Aorta (tissue), 5 donors: ENCODE measurements at regions not wholly inside any gene's neighbourhood (a gene's known extent, or its start where the extent isn't known, plus 50 kb on each side); places are given as distances from the start of the nearest gene placed in this dataset.
A peak's percentile ranks its signal among the peaks of the same experiment; 100 is the strongest.

Source experiments
- ATAC-seq: fragments of 200-7000 bp; cut with Tn5 transposase; one replicate; pipeline ENCODE4 v1.9.1; 2022; ENCODE audit warnings: moderate library complexity; ENCODE audit not compliant: low FRiP score
- DNase-seq, 2 donors: peaks; one replicate each; pipeline ENCODE4 v3.0.0-alpha.2; 2020
- H3K27ac ChIP-seq, 2 donors: one replicate each; pipeline ENCODE4 v1.5.1; 2013; ENCODE audit warnings: low read length in 2 of 2, mild to moderate bottlenecking in 2 of 2, moderate library complexity in 2 of 2, control low read depth in 1 of 2, inconsistent platforms in 1 of 2, low read depth in 1 of 2
- H3K27me3 ChIP-seq, 2 donors: one replicate each; pipeline ENCODE4 v1.6.1; 2013; ENCODE audit warnings: control low read depth in 1 of 2, low read length in 1 of 2, mild to moderate bottlenecking in 1 of 2, moderate library complexity in 1 of 2; ENCODE audit not compliant: insufficient read depth in 2 of 2, control insufficient read depth in 1 of 2
- H3K36me3 ChIP-seq, 2 donors: one replicate each; pipeline ENCODE4 v1.6.1; 2013; ENCODE audit warnings: control low read depth in 1 of 2, low read length in 1 of 2, mild to moderate bottlenecking in 1 of 2; ENCODE audit not compliant: insufficient read depth in 2 of 2, control insufficient read depth in 1 of 2
- H3K4me1 ChIP-seq, 2 donors: one replicate each; pipeline ENCODE4 v1.6.1; 2013; ENCODE audit warnings: low read length in 2 of 2, control low read depth in 1 of 2, mild to moderate bottlenecking in 1 of 2, moderate library complexity in 1 of 2; ENCODE audit not compliant: insufficient read depth in 2 of 2, control insufficient read depth in 1 of 2
- H3K4me3 ChIP-seq, 2 donors: one replicate each; pipeline ENCODE4 v1.5.1; 2013; ENCODE audit warnings: low read length in 2 of 2, control low read depth in 1 of 2, mild to moderate bottlenecking in 1 of 2
- H3K9me3 ChIP-seq: one replicate; pipeline ENCODE4 v1.6.1; 2013; ENCODE audit warnings: mild to moderate bottlenecking, low read length; ENCODE audit not compliant: control insufficient read depth
- WGBS, 2 donors: extraction: QIAGEN DNeasy Blood & Tissue Kit; methylation state at CpG; one replicate each; pipeline ENCODE4 v1.1.7; 2013; 5-methylcytosine and 5-hydroxymethylcytosine counted together
- intact Hi-C, 2 donors: fragments of 100-400 bp; cut with DNase I; formaldehyde crosslinking; loops; one replicate each; pipeline versions ENCODE4 v1.14.2 to v1.15.0; 2022
- donor health status: healthy with polysubstance abuse.
- donor health status: Bipolar disorder and iron deficiency.
- donor health status: DM: no; HTN: no; CAD: no.
- donor health status: DM: no; HTN: no; CAD: no.
- donor health status: DM: yes; HTN: yes; CAD: no.

- ATAC-seq (no peak), DNase-seq (no peak)
- intact Hi-C loops: no loop called here
- Histone ChIP-seq H3K4me1 (no peaks in the 10 kb centered on the region), H3K4me3 (no peak overlapping the region), H3K36me3 (no peaks in the 10 kb centered on the region), H3K27ac (no peak overlapping the region), H3K9me3 (peaks cover 6% of the 10 kb centered on the region), H3K27me3 (peaks cover 0 to 1% of the 10 kb centered on the region in 2 donors)
- 75 to 79% methylated on average over 6 of the region's 6 CpGs for WGBS, 2 donors
Measured at GRCh38 chr1:25112400-25112799, 119.9 kb downstream of the SYF2 start.

GRCh38 chr1:25111706-25112105, 120.6 kb downstream of the SYF2 start:
- intact Hi-C loops: no loop called here
- Histone ChIP-seq H3K4me3 (no peak overlapping the region), H3K9me3 (peaks cover 2% of the 10 kb centered on the region), H3K36me3 (no peaks in the 10 kb centered on the region), H3K4me1 (no peaks in the 10 kb centered on the region), H3K27me3 (no peaks in the 10 kb centered on the region), H3K27ac (no peak overlapping the region)
- DNase-seq (no peak), ATAC-seq (no peak)
- 64 to 69% methylated on average over 7 of the region's 7 CpGs for WGBS, 2 donors

GRCh38 chr1:25110485-25110884, 121.8 kb downstream of the SYF2 start:
- 94% methylated on average over 7 of the region's 7 CpGs for WGBS, 2 donors
- Histone ChIP-seq H3K4me3 (no peak overlapping the region), H3K27me3 (no peaks in the 10 kb centered on the region), H3K9me3 (peaks cover 2% of the 10 kb centered on the region), H3K36me3 (no peaks in the 10 kb centered on the region), H3K4me1 (no peaks in the 10 kb centered on the region), H3K27ac (no peak overlapping the region)
- ATAC-seq (no peak), DNase-seq (no peak)
- intact Hi-C loops: no loop called here

- no peaks in the 10 kb centered on the region for H3K27me3 ChIP-seq
- intact Hi-C loops: no loop called here
- DNase-seq: no peak
- H3K36me3 ChIP-seq: no peaks in the 10 kb centered on the region
- no peaks in the 10 kb centered on the region for H3K4me1 ChIP-seq
- H3K9me3 ChIP-seq: peaks cover 2% of the 10 kb centered on the region
- no peak overlapping the region for H3K4me3 ChIP-seq
- 88 to 90% methylated on average over 5 of the region's 5 CpGs for WGBS, 2 donors
- no peak for ATAC-seq
- no peak overlapping the region for H3K27ac ChIP-seq
Measured at GRCh38 chr1:25110036-25110435, 122.3 kb downstream of the SYF2 start.

GRCh38 chr1:25109531-25109951, 122.8 kb downstream of the SYF2 start:
- DNase-seq (no peak), ATAC-seq (no peak)
- Histone ChIP-seq H3K27me3 (no peaks in the 10 kb centered on the region), H3K27ac (no peak overlapping the region), H3K4me3 (no peak overlapping the region), H3K4me1 (no peaks in the 10 kb centered on the region), H3K36me3 (no peaks in the 10 kb centered on the region), H3K9me3 (peaks cover 2% of the 10 kb centered on the region)
- intact Hi-C loops: no loop called here
- 91 to 95% methylated on average over 2 of the region's 2 CpGs for WGBS, 2 donors

- H3K27ac ChIP-seq: no peak overlapping the region
- intact Hi-C loops: no loop called here
- 81 to 85% methylated on average over 9 of the region's 9 CpGs for WGBS, 2 donors
- H3K4me3 ChIP-seq: no peak overlapping the region
- no peaks in the 10 kb centered on the region for H3K36me3 ChIP-seq
- ATAC-seq: no peak
- H3K4me1 ChIP-seq: no peaks in the 10 kb centered on the region
- H3K9me3 ChIP-seq: peaks cover 2% of the 10 kb centered on the region
- no peaks in the 10 kb centered on the region for H3K27me3 ChIP-seq
- no peak for DNase-seq
Measured at GRCh38 chr1:25107643-25108010, 124.7 kb downstream of the SYF2 start.

GRCh38 chr1:25106976-25107642, 125.2 kb downstream of the SYF2 start:
- no peak overlapping the region for H3K27ac ChIP-seq
- H3K36me3 ChIP-seq: no peaks in the 10 kb centered on the region
- DNase-seq (no peak), ATAC-seq (no peak)
- H3K27me3 ChIP-seq: no peaks in the 10 kb centered on the region
- peaks cover 2% of the 10 kb centered on the region for H3K9me3 ChIP-seq
- H3K4me3 ChIP-seq: no peak overlapping the region
- intact Hi-C loops: no loop called here
- WGBS, 2 donors: 55 to 65% methylated on average over 20 of the region's 20 CpGs
- no peaks in the 10 kb centered on the region for H3K4me1 ChIP-seq

GRCh38 chr1:25106352-25106751, 126.0 kb downstream of the SYF2 start:
- peaks cover 2% of the 10 kb centered on the region for H3K9me3 ChIP-seq
- H3K4me1 ChIP-seq: no peaks in the 10 kb centered on the region
- H3K4me3 ChIP-seq: no peak overlapping the region
- ATAC-seq (no peak), DNase-seq (no peak)
- H3K36me3 ChIP-seq: no peaks in the 10 kb centered on the region
- WGBS, 2 donors: 68 to 69% methylated on average over 5 of the region's 5 CpGs
- H3K27ac ChIP-seq: no peak overlapping the region
- intact Hi-C loops: no loop called here
- no peaks in the 10 kb centered on the region for H3K27me3 ChIP-seq

GRCh38 chr1:25105836-25106235, 126.5 kb downstream of the SYF2 start:
- ATAC-seq (no peak), DNase-seq (peak in 1 of 2 donors; percentile 45)
- H3K9me3 ChIP-seq: peaks cover 2% of the 10 kb centered on the region
- H3K4me3 ChIP-seq: no peak overlapping the region
- no peak overlapping the region for H3K27ac ChIP-seq
- 52 to 55% methylated on average over 4 of the region's 4 CpGs for WGBS, 2 donors
- H3K4me1 ChIP-seq: no peaks in the 10 kb centered on the region
- H3K36me3 ChIP-seq: no peaks in the 10 kb centered on the region
- intact Hi-C loops: no loop called here
- H3K27me3 ChIP-seq: no peaks in the 10 kb centered on the region
